CD4-positive, alpha-beta memory T cell (primary cell): ENCODE measurements at regions not wholly inside any gene's neighbourhood (a gene's known extent, or its start where the extent isn't known, plus 50 kb on each side); places are given as distances from the start of the nearest gene placed in this dataset.

ENCODE experiments used
- CTCF ChIA-PET: fragments of 350-600 bp; sonication (Branson Sonifier 250); formaldehyde crosslinking; loops from one replicate; lab custom pipeline; 2021; ENCODE audit warnings: inconsistent platforms; ENCODE audit not compliant: partially characterized antibody; lab: Charles Lee
- POLR2A ChIA-PET: fragments of 350-600 bp; sonication (Branson Sonifier 250); formaldehyde crosslinking; loops from one replicate; lab custom pipeline; 2021; ENCODE audit not compliant: partially characterized antibody; lab: Charles Lee
- DNase-seq, 5 donors: peaks; one replicate each; pipeline versions ENCODE4 v3.0.0 to v3.0.0-alpha.2; 2020 to 2022; ENCODE audit warnings: mixed read lengths in 1 of 5
- H3K27ac ChIP-seq: one replicate; pipeline ENCODE4 v1.7.0; 2013; ENCODE audit warnings: low read depth, low read length
- H3K27me3 ChIP-seq: 2 replicates; pipeline ENCODE4 v1.7.0; 2013; ENCODE audit warnings: mild to moderate bottlenecking, low read length, moderate library complexity; ENCODE audit not compliant: insufficient read depth
- H3K36me3 ChIP-seq: 2 replicates; pipeline ENCODE4 v1.7.0; 2013; ENCODE audit warnings: mild to moderate bottlenecking, low read length, moderate library complexity; ENCODE audit not compliant: insufficient read depth
- H3K4me1 ChIP-seq: 2 replicates; pipeline ENCODE4 v1.7.0; 2013; ENCODE audit warnings: mild to moderate bottlenecking, low read length, moderate library complexity; ENCODE audit not compliant: insufficient read depth
- H3K4me3 ChIP-seq, 2 donors: one replicate each; pipeline ENCODE4 v1.7.0; 2013; ENCODE audit warnings: low read length in 2 of 2, mild to moderate bottlenecking in 1 of 2
- H3K9me3 ChIP-seq, 2 donors: one replicate each; pipeline ENCODE4 v1.7.0; 2013; ENCODE audit warnings: low read length in 2 of 2, control low read depth in 1 of 2; ENCODE audit not compliant: control insufficient read depth in 1 of 2
- H3K27ac Mint-ChIP-seq, 7 donors: one replicate each; pipeline ENCODE4 v1.8.0; 2020 to 2021; ENCODE audit warnings: mixed read lengths in 7 of 7, mild to moderate bottlenecking in 6 of 7, inconsistent platforms in 3 of 7, moderate library complexity in 3 of 7
- H3K27me3 Mint-ChIP-seq, 2 donors: one replicate each; pipeline ENCODE4 v1.8.0; 2020 to 2021; ENCODE audit warnings: mixed read lengths in 2 of 2
- H3K36me3 Mint-ChIP-seq, 2 donors: one replicate each; pipeline ENCODE4 v1.8.0; 2020 to 2021; ENCODE audit warnings: mixed read lengths in 2 of 2, inconsistent platforms in 1 of 2, mild to moderate bottlenecking in 1 of 2
- H3K4me1 Mint-ChIP-seq, 4 donors: one replicate each; pipeline ENCODE4 v1.8.0; 2020 to 2021; ENCODE audit warnings: mixed read lengths in 4 of 4, mild to moderate bottlenecking in 1 of 4
- H3K4me3 Mint-ChIP-seq, 8 donors: one replicate each; pipeline ENCODE4 v1.8.0; 2020 to 2021; ENCODE audit warnings: mixed read lengths in 8 of 8, mild to moderate bottlenecking in 7 of 8, moderate library complexity in 6 of 8, inconsistent platforms in 3 of 8
- H3K9me3 Mint-ChIP-seq, 8 donors: one replicate each; pipeline ENCODE4 v1.8.0; 2020 to 2021; ENCODE audit warnings: mixed read lengths in 8 of 8, mild to moderate bottlenecking in 5 of 8, inconsistent platforms in 3 of 8, moderate library complexity in 1 of 8
- intact Hi-C: fragments of 100-400 bp; cut with micrococcal nuclease; formaldehyde crosslinking; loops from one replicate; pipeline ENCODE4 v1.15.1; 2023

DNA sequence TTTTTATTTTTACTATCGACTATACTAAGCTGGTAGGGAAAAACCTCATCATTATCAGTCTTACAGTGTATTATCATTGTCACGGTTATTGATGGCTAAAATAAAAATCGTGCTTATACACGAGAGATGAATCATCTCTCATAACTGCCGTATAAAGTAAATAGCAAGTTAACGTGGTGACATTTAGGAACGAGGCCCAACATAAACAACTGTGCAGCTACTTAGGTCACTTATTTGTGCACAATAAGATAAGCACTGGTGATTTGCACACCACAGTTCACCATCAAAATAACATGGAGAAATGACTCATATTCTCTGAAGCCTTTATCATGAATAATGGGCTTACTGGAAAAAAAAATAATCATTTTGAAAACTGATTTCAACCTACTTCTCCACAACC lies 482.0 kb upstream of the TENM3 start:
- ChIA-PET CTCF (no interaction called here), POLR2A (no interaction called here)
- H3K27me3 Mint-ChIP-seq: no peaks in the 10 kb centered on the region
- no peak for DNase-seq
- intact Hi-C loops: no loop called here
- Histone ChIP-seq H3K36me3 (no peaks in the 10 kb centered on the region), H3K27ac (no peak overlapping the region), H3K4me1 (no peaks in the 10 kb centered on the region), H3K9me3 (no peaks in the 10 kb centered on the region), H3K27me3 (no peaks in the 10 kb centered on the region), H3K4me3 (no peak overlapping the region)
- no peak overlapping the region for H3K27ac Mint-ChIP-seq
- H3K36me3 Mint-ChIP-seq: no peaks in the 10 kb centered on the region
- no peak overlapping the region for H3K4me3 Mint-ChIP-seq
- H3K9me3 Mint-ChIP-seq: peaks cover 0 to 4% (median under 1%) of the 10 kb centered on the region in 8 donors
- H3K4me1 Mint-ChIP-seq: no peaks in the 10 kb centered on the region

DNA sequence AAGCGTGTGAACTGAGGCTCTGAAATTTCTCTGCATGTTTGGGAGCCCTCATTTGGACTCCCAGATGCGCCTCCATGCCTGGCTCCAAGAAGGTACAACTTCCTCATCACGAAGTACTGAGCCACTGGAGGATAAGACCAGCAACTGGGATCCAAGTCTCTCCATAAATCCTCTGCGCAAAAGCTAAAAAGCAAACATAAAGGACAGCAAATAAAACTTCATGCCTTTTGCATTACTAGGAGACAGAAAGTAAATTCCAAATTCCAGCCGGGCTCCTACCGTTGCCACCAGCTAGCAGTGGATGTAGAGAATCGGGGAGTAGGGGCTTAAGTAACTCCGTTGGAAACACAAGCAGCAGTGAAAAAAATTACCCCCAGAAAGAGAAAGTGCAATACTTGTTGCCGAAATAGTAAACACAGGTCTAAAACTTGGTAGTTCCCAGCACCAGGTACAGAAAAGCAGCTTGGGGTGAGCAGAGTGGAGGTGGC lies 477.1 kb upstream of the TENM3 start:
- CTCF ChIA-PET: no interaction called here
- POLR2A ChIA-PET: no interaction called here
- H3K9me3 ChIP-seq: no peaks in the 10 kb centered on the region
- Mint-ChIP-seq H3K27me3 (no peaks in the 10 kb centered on the region), H3K9me3 (peaks cover 0 to 9% (median 4%) of the 10 kb centered on the region in 8 donors), H3K36me3 (no peaks in the 10 kb centered on the region), H3K27ac (no peak overlapping the region), H3K4me3 (no peak overlapping the region), H3K4me1 (no peaks in the 10 kb centered on the region)
- H3K4me3 ChIP-seq: no peak overlapping the region
- DNase-seq: no peak
- no peaks in the 10 kb centered on the region for H3K36me3 ChIP-seq
- H3K27ac ChIP-seq: no peak overlapping the region
- no peaks in the 10 kb centered on the region for H3K4me1 ChIP-seq
- no peaks in the 10 kb centered on the region for H3K27me3 ChIP-seq
- intact Hi-C loops: no loop called here

DNA sequence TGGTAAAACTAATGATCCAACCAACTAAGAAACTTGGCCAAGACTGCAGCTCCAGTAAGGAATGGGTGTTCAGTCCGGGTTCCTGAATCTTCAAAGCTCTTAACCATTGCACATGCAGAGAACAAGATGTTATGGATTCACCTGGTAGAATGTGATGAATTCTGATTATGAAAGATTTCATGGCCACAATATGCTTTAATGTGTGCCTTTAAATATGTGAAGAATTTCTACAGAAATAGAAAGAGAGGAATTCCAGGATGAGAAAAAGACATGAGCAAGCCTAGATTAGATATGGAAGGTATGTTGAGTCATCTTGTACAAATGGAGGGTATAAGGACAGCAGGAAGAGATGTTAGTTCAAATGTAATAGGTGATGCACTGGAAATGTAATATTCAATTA lies 472.2 kb upstream of the TENM3 start:
- H3K4me1 Mint-ChIP-seq: no peaks in the 10 kb centered on the region
- Histone ChIP-seq H3K9me3 (peaks cover 0 to under 1% of the 10 kb centered on the region in 2 donors), H3K4me1 (no peaks in the 10 kb centered on the region), H3K36me3 (no peaks in the 10 kb centered on the region), H3K27ac (no peak overlapping the region), H3K27me3 (no peaks in the 10 kb centered on the region), H3K4me3 (no peak overlapping the region)
- no peaks in the 10 kb centered on the region for H3K27me3 Mint-ChIP-seq
- peaks cover 0 to 18% (median 6%) of the 10 kb centered on the region in 8 donors for H3K9me3 Mint-ChIP-seq
- no peaks in the 10 kb centered on the region for H3K36me3 Mint-ChIP-seq
- no peak overlapping the region for H3K27ac Mint-ChIP-seq
- intact Hi-C loops: no loop called here
- POLR2A ChIA-PET: no interaction called here
- CTCF ChIA-PET: no interaction called here
- DNase-seq: no peak
- H3K4me3 Mint-ChIP-seq: no peak overlapping the region

DNA sequence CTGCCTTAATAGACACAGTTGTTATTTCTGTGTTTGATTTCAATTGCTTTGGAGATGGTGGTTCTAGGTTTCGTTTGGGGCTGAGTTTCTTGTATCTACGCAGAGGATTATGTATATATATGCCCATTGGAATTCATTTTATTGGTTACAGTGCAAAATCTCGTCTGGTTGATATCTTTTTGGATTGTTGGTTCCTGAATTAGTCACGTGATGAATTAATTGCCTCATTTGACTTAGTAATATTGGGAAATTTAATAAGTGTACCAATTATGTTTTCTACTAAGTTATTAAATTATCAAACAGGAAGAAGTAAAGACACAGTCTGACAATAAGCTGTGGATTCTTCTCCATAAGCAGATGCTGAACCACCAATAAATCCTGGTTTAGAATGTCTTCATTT lies 467.9 kb upstream of the TENM3 start:
- intact Hi-C loops: no loop called here
- peaks cover 0 to 14% (median 5%) of the 10 kb centered on the region in 8 donors for H3K9me3 Mint-ChIP-seq

DNA sequence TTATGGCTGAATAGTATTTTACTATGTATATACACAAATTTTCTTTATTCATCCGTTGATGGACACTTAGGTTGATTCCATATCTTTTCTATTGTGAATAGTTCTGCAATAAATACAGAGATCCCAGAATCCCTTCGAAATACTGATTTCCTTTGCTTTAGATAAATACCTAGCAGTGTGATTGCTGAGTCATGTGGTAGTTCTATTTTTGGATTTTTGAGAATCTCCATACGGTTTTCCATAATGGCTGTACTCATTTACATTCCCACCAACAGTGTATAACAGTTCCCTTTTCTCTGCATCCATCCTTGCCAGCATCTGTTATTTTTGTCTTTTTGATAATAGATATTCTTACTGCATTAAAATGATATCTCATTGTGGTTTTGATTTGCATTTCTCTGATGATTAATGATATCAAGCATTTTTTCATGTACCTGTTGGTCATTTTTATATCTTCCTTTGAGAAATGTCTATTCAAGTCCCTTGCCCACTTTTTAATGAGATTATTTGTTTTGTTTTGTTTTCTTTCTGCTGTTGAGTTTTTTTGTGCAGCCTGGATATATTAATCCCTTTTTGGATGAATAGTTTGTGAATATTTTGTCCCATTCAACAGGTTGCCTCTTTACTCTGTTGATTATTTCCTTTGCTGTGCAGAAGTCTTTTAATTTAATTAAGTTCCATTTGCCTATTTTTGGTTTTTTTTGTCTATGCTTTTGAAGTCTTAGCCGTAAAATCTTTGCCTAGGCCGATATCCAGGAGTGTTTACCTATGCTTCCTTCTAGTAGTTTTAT lies 466.7 kb upstream of the TENM3 start:
- no peaks in the 10 kb centered on the region for H3K36me3 ChIP-seq
- H3K36me3 Mint-ChIP-seq: no peaks in the 10 kb centered on the region
- no peak overlapping the region for H3K4me3 Mint-ChIP-seq
- no peaks in the 10 kb centered on the region for H3K27me3 ChIP-seq
- intact Hi-C loops: no loop called here
- no peak overlapping the region for H3K27ac Mint-ChIP-seq
- no peaks in the 10 kb centered on the region for H3K4me1 ChIP-seq
- H3K27ac ChIP-seq: no peak overlapping the region
- H3K4me1 Mint-ChIP-seq: no peaks in the 10 kb centered on the region
- H3K9me3 ChIP-seq: peaks cover 0 to 5% of the 10 kb centered on the region in 2 donors
- H3K4me3 ChIP-seq: no peak overlapping the region
- H3K9me3 Mint-ChIP-seq: peaks cover 0 to 15% (median 5%) of the 10 kb centered on the region in 8 donors
- DNase-seq: no peak
- ChIA-PET CTCF (no interaction called here), POLR2A (no interaction called here)
- H3K27me3 Mint-ChIP-seq: no peaks in the 10 kb centered on the region

More for the DNA sequence above, 467.9 kb upstream of the TENM3 start:
- no peaks in the 10 kb centered on the region for H3K36me3 ChIP-seq
- no peaks in the 10 kb centered on the region for H3K4me1 Mint-ChIP-seq
- H3K4me3 ChIP-seq: no peak overlapping the region
- H3K27ac ChIP-seq: no peak overlapping the region
- no peak overlapping the region for H3K4me3 Mint-ChIP-seq
- no peaks in the 10 kb centered on the region for H3K4me1 ChIP-seq
- no peak overlapping the region for H3K27ac Mint-ChIP-seq
- DNase-seq: no peak
- H3K27me3 Mint-ChIP-seq: no peaks in the 10 kb centered on the region
- H3K27me3 ChIP-seq: no peaks in the 10 kb centered on the region
- POLR2A ChIA-PET: no interaction called here
- CTCF ChIA-PET: no interaction called here
- no peaks in the 10 kb centered on the region for H3K36me3 Mint-ChIP-seq
- peaks cover 0 to 5% of the 10 kb centered on the region in 2 donors for H3K9me3 ChIP-seq

DNA sequence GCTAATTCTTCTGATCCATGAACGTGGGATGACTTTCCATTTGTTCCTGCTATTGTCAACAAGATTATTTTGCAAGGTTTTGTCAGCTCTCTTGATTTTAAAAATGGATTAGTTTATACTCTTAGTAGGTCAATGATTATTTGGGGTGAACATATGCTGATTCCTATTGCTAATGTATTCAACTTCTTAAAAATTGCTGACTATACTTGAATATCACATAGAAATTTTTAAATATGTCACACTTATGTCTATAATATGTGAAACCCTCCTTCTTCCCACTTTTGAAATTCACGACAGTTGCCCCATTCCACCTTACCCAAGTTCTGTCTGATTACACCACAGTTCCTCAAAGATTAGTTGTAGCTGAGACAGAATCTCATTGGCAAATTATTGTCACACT lies 465.7 kb upstream of the TENM3 start:
- Histone ChIP-seq H3K27me3 (no peaks in the 10 kb centered on the region), H3K27ac (no peak overlapping the region), H3K36me3 (no peaks in the 10 kb centered on the region), H3K4me3 (no peak overlapping the region), H3K9me3 (peaks cover 0 to 5% of the 10 kb centered on the region in 2 donors), H3K4me1 (no peaks in the 10 kb centered on the region)
- ChIA-PET CTCF (no interaction called here), POLR2A (no interaction called here)
- intact Hi-C loops: no loop called here
- Mint-ChIP-seq H3K27ac (no peak overlapping the region), H3K4me3 (no peak overlapping the region), H3K36me3 (no peaks in the 10 kb centered on the region), H3K27me3 (no peaks in the 10 kb centered on the region), H3K4me1 (no peaks in the 10 kb centered on the region), H3K9me3 (peaks cover 3 to 19% (median 6%) of the 10 kb centered on the region in 8 donors)
- DNase-seq: no peak

DNA sequence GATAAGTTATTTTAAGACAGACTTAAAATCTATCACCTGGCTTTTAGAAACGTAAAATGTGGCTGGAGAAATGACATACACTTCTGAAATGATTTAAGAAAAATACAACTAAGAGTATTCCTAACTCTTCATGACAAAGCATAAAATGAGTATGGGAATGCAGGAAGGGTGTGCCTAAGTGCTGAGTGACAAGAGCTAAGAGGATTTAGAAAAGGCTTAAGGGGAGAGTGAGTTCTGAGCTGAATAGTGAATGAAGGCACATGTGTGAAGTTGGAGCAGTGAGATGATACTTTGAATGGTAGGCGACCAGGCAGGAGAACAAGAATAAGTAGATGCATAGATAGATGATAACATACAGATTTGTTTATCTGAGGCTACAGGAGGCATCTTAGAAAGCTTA lies 458.3 kb upstream of the TENM3 start:
- Mint-ChIP-seq H3K4me1 (no peaks in the 10 kb centered on the region), H3K27me3 (no peaks in the 10 kb centered on the region), H3K27ac (no peak overlapping the region), H3K9me3 (peaks cover 2 to 26% (median 14%) of the 10 kb centered on the region in 8 donors), H3K4me3 (no peak overlapping the region), H3K36me3 (no peaks in the 10 kb centered on the region)
- CTCF ChIA-PET: no interaction called here
- no peak for DNase-seq
- POLR2A ChIA-PET: no interaction called here
- Histone ChIP-seq H3K4me1 (no peaks in the 10 kb centered on the region), H3K9me3 (no peaks in the 10 kb centered on the region), H3K36me3 (no peaks in the 10 kb centered on the region), H3K4me3 (no peak overlapping the region), H3K27ac (no peak overlapping the region), H3K27me3 (no peaks in the 10 kb centered on the region)
- intact Hi-C loops: no loop called here
